ENCODE measurements at regions not wholly inside any gene's neighbourhood (a gene's known extent, or its start where the extent isn't known, plus 50 kb on each side); places are given as distances from the start of the nearest gene placed in this dataset.

DNA sequence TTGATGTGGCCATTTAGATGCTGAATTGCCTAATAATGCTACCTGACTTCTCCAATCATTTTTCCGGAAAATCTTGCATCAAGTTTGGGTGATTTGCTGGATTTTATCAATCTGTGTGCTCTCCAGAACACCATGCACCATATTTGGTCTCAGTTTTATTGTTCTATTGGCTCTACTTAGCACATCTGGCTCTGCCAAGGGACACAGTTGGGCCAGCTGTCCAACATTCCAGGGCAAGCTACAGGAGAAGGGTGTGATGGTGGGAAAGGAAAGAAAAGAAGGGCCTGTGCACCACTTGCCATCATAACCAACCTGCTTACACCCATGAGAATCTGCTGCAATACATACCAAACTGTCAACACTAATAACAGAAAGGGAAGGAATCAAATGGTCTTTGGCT, 90.2 kb upstream of the NFIA start:
- H3K9me3 ChIP-seq (replicated peaks in 1 of 2; ENCODE audit: control insufficient read depth in 1 of 2, insufficient read depth in 1 of 2, low read length in 2 of 2), result no peaks in the 10 kb centered on the region
- H3K27me3 Mint-ChIP-seq (ENCODE audit: low read depth in 3 of 3), result peaks cover 0 to 8% (median 1%) of the 10 kb centered on the region in 3 donors
- H3K79me2 ChIP-seq (ENCODE audit: insufficient read depth, low read length), result no peaks in the 10 kb centered on the region
- no peaks in the 10 kb centered on the region for H3K4me1 ChIP-seq (ENCODE audit: control insufficient read depth in 1 of 2, insufficient read depth in 2 of 2, low read length in 2 of 2)
- DNase-seq, result no peak
- H3K9me3 Mint-ChIP-seq, result no peaks in the 10 kb centered on the region
- H2AFZ ChIP-seq (ENCODE audit: insufficient read depth, low read depth, low read length, poor library complexity, severe bottlenecking), result no peak overlapping the region
- no peak overlapping the region for H3K27ac ChIP-seq (ENCODE audit: low read depth in 1 of 2, low read length in 2 of 2)
- no peaks in the 10 kb centered on the region for H3K27me3 ChIP-seq (ENCODE audit: control insufficient read depth in 2 of 2, insufficient read depth in 2 of 2, low read length in 2 of 2)
- no peak overlapping the region for H3K4me2 ChIP-seq (replicated peaks; ENCODE audit: extremely low read depth, low read length, poor library complexity, severe bottlenecking)
- no CpG with 5 or more reads among the region's 1 CpG for WGBS (ENCODE audit: insufficient coverage)
- no peaks in the 10 kb centered on the region for H4K20me1 ChIP-seq (ENCODE audit: insufficient read depth, low read length)
- no peaks in the 10 kb centered on the region for H3K36me3 ChIP-seq (replicated peaks in 1 of 2; ENCODE audit: control insufficient read depth in 1 of 2, insufficient read depth in 2 of 2, low read length in 2 of 2)
- no peak overlapping the region for H3K27ac Mint-ChIP-seq
- H3K4me3 Mint-ChIP-seq, result no peak overlapping the region
- no peak overlapping the region for H3K9ac ChIP-seq (ENCODE audit: insufficient read depth, low read length, poor library complexity, severe bottlenecking)
- no peaks in the 10 kb centered on the region for H3K36me3 Mint-ChIP-seq
- intact Hi-C loops (cut with micrococcal nuclease), result no loop called here
- TF ChIP-seq, protein P1, sequence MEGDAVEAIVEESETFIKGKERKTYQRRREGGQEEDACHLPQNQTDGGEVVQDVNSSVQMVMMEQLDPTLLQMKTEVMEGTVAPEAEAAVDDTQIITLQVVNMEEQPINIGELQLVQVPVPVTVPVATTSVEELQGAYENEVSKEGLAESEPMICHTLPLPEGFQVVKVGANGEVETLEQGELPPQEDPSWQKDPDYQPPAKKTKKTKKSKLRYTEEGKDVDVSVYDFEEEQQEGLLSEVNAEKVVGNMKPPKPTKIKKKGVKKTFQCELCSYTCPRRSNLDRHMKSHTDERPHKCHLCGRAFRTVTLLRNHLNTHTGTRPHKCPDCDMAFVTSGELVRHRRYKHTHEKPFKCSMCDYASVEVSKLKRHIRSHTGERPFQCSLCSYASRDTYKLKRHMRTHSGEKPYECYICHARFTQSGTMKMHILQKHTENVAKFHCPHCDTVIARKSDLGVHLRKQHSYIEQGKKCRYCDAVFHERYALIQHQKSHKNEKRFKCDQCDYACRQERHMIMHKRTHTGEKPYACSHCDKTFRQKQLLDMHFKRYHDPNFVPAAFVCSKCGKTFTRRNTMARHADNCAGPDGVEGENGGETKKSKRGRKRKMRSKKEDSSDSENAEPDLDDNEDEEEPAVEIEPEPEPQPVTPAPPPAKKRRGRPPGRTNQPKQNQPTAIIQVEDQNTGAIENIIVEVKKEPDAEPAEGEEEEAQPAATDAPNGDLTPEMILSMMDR (IDR thresholded peaks at IDR 0.05), result no peak
- no peak overlapping the region for H3K4me3 ChIP-seq (replicated peaks in 1 of 3; ENCODE audit: low read depth in 2 of 3, low read length in 3 of 3)
- H3K4me1 Mint-ChIP-seq, result peaks cover 4% of the 10 kb centered on the region

DNA sequence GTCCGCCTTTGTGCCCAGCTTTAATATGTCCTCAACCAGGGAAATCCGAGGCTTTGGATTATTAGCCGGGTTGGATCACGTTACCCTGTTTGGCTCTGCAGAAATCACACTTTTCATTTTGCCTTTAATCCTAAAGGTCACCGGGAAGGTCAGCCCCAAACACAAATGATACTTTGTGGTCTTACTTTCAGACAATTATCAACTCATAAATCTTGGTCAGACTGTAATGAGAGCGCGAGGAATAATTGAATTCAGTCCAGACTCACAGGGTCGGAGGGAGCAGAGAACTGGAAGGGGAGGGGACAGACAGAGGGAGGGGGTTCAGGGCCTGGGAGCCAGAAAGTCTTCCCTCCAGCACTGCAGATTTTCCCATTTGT, 91.7 kb upstream of the NFIA start:
- Mint-ChIP-seq H3K27me3 (ENCODE audit: low read depth in 3 of 3) (peaks cover 0 to 8% (median 1%) of the 10 kb centered on the region in 3 donors), H3K4me1 (peaks cover 4% of the 10 kb centered on the region), H3K9me3 (no peaks in the 10 kb centered on the region), H3K4me3 (no peak overlapping the region), H3K27ac (no peak overlapping the region), H3K36me3 (no peaks in the 10 kb centered on the region)
- H4K20me1 ChIP-seq (ENCODE audit: insufficient read depth, low read length), result no peaks in the 10 kb centered on the region
- no peaks in the 10 kb centered on the region for H3K9me3 ChIP-seq (replicated peaks in 1 of 2; ENCODE audit: control insufficient read depth in 1 of 2, insufficient read depth in 1 of 2, low read length in 2 of 2)
- no peak overlapping the region for H3K27ac ChIP-seq (ENCODE audit: low read depth in 1 of 2, low read length in 2 of 2)
- H3K4me1 ChIP-seq (ENCODE audit: control insufficient read depth in 1 of 2, insufficient read depth in 2 of 2, low read length in 2 of 2), result no peaks in the 10 kb centered on the region
- WGBS (ENCODE audit: insufficient coverage), result 100% methylated on average over 3 of the region's 8 CpGs
- no peak overlapping the region for H2AFZ ChIP-seq (ENCODE audit: insufficient read depth, low read depth, low read length, poor library complexity, severe bottlenecking)
- intact Hi-C loops (cut with micrococcal nuclease), result no loop called here
- TF ChIP-seq, protein P1 (IDR thresholded peaks at IDR 0.05), result no peak
- H3K27me3 ChIP-seq (ENCODE audit: control insufficient read depth in 2 of 2, insufficient read depth in 2 of 2, low read length in 2 of 2), result no peaks in the 10 kb centered on the region
- H3K36me3 ChIP-seq (replicated peaks in 1 of 2; ENCODE audit: control insufficient read depth in 1 of 2, insufficient read depth in 2 of 2, low read length in 2 of 2), result no peaks in the 10 kb centered on the region
- no peak for DNase-seq
- no peak overlapping the region for H3K4me2 ChIP-seq (replicated peaks; ENCODE audit: extremely low read depth, low read length, poor library complexity, severe bottlenecking)
- H3K9ac ChIP-seq (ENCODE audit: insufficient read depth, low read length, poor library complexity, severe bottlenecking), result no peak overlapping the region
- no peak overlapping the region for H3K4me3 ChIP-seq (replicated peaks in 1 of 3; ENCODE audit: low read depth in 2 of 3, low read length in 3 of 3)
- no peaks in the 10 kb centered on the region for H3K79me2 ChIP-seq (ENCODE audit: insufficient read depth, low read length)
